K562 (cell line): ENCODE measurements at regions not wholly inside any gene's neighbourhood (a gene's known extent, or its start where the extent isn't known, plus 50 kb on each side); places are given as distances from the start of the nearest gene placed in this dataset.

Experiments used
- ARID1B ChIP-seq: fragments of 450-650 bp; IDR thresholded peaks from 2 replicates; pipeline ENCODE4 v1.6.1; 2016; ENCODE audit warnings: antibody characterized with exemption, mild to moderate bottlenecking, inconsistent platforms
- EP300 ChIP-seq: IDR thresholded peaks from 2 replicates; pipeline ENCODE4 v1.6.1; 2012; ENCODE audit warnings: low read length, improper control_type of control experiment
- SIN3A ChIP-seq, 2 experiments: fragments of 150-350 bp in 1 of 2; IDR thresholded peaks; 2 replicates each; pipeline ENCODE4 v1.6.1; 2011 to 2016; ENCODE audit warnings: borderline replicate concordance in 2 of 2, low read depth in 2 of 2, low read length in 2 of 2, mild to moderate bottlenecking in 2 of 2, moderate library complexity in 2 of 2; ENCODE audit not compliant: control insufficient read depth in 1 of 2
- ZSCAN29 ChIP-seq: fragments of 450-650 bp; IDR thresholded peaks from 2 replicates; pipeline ENCODE4 v1.6.1; 2017
- TF ChIP-seq, protein P1 (sequence below): fragments of 450-650 bp; IDR thresholded peaks from 2 replicates; pipeline ENCODE4 v1.6.1; 2017; ENCODE audit warnings: antibody characterized with exemption
- TF ChIP-seq, protein P2 (sequence below): sonication (generic); formaldehyde crosslinking; IDR thresholded peaks from 2 replicates; pipeline ENCODE4 v1.8.1; 2022; ENCODE audit warnings: missing genetic modification reagents
- TF ChIP-seq, protein P3 (sequence below): fragments of 250-450 bp; sonication (Bioruptor Pico); IDR thresholded peaks from 2 replicates; pipeline ENCODE4 v1.5.0; 2020; ENCODE audit warnings: mild to moderate bottlenecking, borderline replicate concordance

DNA sequence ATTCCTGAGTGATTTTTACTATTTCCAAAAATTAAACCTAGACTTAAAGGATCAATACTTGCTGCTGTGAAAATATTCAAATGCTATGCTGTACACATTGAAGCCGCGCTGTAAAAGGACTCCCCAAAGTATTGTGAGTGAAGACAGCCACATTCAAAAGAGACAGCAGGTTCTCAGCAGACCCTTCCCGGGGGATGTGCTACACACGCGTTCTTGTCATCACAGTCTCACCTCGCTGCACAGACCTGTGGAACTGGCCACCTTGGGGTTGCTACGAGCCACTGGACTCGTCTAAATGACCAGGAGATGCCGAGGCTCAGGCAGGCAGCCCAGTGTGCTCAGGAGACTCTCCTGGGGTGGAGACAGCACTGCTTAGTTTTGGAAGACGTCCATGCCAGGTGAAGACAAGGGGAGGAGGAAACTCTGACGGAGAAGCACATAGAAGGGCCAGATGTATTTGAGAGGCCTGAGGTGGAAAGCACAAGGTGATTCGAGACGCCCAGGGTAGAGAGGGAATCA is 367.7 kb upstream of the SHH start:
- TF ChIP-seq ZSCAN29, result no peak
- TF ChIP-seq, protein P1, sequence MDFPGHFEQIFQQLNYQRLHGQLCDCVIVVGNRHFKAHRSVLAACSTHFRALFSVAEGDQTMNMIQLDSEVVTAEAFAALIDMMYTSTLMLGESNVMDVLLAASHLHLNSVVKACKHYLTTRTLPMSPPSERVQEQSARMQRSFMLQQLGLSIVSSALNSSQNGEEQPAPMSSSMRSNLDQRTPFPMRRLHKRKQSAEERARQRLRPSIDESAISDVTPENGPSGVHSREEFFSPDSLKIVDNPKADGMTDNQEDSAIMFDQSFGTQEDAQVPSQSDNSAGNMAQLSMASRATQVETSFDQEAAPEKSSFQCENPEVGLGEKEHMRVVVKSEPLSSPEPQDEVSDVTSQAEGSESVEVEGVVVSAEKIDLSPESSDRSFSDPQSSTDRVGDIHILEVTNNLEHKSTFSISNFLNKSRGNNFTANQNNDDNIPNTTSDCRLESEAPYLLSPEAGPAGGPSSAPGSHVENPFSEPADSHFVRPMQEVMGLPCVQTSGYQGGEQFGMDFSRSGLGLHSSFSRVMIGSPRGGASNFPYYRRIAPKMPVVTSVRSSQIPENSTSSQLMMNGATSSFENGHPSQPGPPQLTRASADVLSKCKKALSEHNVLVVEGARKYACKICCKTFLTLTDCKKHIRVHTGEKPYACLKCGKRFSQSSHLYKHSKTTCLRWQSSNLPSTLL, result no peak
- no peak for TF ChIP-seq EP300
- TF ChIP-seq, protein P2, sequence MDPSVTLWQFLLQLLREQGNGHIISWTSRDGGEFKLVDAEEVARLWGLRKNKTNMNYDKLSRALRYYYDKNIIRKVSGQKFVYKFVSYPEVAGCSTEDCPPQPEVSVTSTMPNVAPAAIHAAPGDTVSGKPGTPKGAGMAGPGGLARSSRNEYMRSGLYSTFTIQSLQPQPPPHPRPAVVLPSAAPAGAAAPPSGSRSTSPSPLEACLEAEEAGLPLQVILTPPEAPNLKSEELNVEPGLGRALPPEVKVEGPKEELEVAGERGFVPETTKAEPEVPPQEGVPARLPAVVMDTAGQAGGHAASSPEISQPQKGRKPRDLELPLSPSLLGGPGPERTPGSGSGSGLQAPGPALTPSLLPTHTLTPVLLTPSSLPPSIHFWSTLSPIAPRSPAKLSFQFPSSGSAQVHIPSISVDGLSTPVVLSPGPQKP (CRISPR knock-in tag), result no peak
- no peak for TF ChIP-seq ARID1B
- TF ChIP-seq, protein P3, sequence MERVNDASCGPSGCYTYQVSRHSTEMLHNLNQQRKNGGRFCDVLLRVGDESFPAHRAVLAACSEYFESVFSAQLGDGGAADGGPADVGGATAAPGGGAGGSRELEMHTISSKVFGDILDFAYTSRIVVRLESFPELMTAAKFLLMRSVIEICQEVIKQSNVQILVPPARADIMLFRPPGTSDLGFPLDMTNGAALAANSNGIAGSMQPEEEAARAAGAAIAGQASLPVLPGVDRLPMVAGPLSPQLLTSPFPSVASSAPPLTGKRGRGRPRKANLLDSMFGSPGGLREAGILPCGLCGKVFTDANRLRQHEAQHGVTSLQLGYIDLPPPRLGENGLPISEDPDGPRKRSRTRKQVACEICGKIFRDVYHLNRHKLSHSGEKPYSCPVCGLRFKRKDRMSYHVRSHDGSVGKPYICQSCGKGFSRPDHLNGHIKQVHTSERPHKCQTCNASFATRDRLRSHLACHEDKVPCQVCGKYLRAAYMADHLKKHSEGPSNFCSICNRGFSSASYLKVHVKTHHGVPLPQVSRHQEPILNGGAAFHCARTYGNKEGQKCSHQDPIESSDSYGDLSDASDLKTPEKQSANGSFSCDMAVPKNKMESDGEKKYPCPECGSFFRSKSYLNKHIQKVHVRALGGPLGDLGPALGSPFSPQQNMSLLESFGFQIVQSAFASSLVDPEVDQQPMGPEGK (CRISPR knock-in tag), result no peak
- TF ChIP-seq SIN3A (IDR thresholded peaks at IDR 0.05; ENCODE audit: borderline replicate concordance in 2 of 2, control insufficient read depth in 1 of 2, low read depth in 2 of 2, low read length in 2 of 2), result no peak
